GM18498 (cell line): ENCODE measurements at regions not wholly inside any gene's neighbourhood (a gene's known extent, or its start where the extent isn't known, plus 50 kb on each side); places are given as distances from the start of the nearest gene placed in this dataset.

ENCODE experiments used
- ATAC-seq: cut with Tn5 transposase; IDR thresholded peaks from one replicate; pipeline ENCODE4 v1.9.1; 2021; ENCODE audit warnings: mild to moderate bottlenecking, moderate library complexity; ENCODE audit not compliant: unreplicated experiment

DNA sequence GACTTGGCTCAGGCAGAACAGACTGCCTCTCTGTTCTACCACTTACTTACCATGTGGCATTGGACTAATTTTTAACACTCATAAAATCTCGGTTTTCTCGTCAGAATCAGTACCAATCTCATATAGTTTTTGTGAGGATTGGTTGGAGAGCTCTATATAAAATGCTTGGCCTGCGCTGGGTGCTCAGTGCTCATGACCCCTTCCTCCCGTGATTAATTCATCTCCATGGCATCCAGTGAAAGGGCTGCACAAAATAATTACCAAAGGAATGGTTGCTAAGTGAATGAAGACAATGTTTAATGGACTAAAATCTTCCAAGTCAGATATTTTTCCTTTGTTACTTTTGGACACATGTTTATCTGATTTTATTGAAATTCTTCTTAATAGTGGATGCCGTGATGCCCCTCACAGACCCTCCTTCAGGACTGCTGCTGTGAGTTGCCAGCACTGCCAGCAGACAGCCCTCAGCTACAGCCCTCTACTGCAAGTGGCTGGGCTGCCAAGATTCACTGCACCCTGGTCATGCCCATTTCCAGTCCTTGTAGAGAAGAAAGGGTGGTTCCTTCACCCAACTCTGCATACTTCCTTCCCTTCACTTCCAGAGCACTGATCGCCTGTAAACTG lies 436.5 kb downstream of the LMO4 start:
- ATAC-seq: no peak

DNA sequence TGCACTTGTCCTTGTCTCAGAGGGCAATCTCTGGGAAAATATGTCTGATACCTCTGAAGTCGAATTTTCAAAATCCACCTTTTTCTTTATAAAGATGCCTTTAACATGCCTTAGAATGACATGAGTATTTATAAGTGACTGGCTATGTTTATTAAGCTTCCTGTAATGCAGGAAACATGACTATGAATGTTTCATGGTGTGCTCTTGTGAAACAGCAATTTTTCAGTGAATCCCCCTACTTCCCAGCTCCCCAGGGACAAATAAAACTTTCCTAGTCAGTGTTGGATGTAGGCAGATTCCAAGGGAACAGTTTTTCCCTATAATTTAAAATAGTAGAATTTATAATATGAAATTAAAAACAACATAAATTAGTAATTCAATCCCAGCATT lies 437.0 kb downstream of the LMO4 start:
- no peak for ATAC-seq

DNA sequence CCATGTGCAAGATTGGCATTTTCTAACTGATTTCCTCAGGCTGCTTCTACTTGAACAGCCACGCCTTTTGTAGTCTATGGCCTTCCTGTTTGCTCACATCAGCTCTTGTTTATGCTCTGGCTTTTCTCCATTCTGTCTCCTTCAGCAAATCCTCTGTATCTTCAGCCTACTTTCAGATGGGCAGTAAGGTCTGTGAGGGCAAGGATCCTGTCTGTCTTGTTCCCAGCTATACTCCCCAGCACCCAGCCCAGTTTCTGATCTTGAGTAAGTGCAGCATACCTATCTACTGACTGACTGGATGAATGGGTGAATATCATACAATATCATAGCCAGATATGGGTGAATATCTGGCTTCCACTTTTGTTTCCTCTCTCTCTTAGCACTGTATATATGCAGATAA lies 438.1 kb downstream of the LMO4 start:
- ATAC-seq: no peak

DNA sequence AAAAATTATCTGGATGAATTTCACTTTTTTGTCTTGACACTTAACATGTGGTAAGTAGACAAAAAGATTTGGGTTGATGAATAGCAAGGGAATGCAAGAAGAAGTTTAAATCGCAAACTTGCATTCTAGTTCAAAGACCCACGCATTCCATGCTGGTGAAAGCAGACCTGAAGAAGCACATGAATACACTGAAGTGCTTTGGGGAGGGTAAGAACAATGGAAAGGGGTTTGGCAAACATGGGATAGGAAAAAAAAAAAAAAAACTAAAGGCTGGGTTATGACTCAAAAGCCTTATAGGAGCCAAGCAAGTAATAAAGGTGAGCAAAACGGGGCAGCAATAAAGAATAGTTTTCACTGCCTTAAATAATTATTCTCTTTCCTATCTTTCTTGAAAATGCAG lies 450.2 kb downstream of the LMO4 start:
- ATAC-seq: no peak

DNA sequence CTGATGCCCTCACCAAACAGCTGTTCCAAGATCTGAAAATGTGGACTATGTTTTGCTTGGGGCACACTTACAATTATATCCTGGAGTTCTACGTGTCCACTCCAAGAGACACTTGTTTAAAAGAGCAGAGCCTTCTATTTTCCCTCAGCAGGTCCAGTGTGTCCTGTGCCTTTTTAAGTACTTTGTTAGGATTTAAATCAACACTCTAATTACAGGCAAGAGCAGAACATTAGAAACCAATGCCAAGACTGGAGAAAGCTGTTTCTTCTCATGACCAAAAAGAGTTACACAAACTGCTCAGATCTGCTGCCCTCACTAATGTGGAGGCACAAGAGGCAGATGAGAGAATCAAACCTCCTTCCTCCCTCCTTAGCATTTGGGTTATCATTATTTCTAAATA lies 452.9 kb downstream of the LMO4 start:
- ATAC-seq: no peak

DNA sequence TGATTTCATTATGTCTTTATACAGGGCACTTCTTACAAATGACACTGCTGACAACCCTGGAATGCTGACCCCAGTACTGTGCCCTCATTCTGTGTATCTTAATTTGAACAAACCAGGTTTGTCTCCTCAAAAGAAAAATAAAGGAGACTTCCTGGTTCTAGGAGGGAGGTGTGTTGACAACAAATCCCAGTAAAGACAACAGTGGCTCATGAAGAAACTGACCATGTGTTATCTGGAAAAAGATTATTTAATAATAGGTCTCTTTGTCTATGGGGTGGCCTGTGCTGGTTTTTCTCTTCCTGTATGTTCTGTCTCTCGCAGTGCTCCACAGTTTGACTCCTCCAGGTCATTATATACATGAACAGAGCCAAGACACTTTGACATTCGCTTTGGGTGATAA lies 454.6 kb downstream of the LMO4 start:
- ATAC-seq: no peak

DNA sequence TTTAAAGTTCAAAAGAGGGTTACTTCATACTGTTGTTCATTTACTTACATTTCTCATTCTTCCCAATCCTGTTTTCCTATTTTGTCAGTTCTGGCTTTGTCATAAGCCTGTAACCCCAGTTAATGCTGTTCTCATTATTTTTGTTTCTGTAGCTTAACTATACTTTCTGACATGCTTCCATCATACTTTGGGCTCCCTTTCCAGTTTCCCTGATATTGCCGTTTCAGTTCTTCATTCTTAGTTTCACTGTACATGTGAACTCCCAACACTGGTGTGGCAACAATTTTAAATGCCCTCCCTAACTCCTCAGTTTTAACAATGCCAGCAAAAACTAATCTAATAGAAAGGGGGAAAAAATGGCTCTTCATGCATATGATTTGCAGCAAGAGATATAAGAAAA lies 456.7 kb downstream of the LMO4 start:
- ATAC-seq: no peak

DNA sequence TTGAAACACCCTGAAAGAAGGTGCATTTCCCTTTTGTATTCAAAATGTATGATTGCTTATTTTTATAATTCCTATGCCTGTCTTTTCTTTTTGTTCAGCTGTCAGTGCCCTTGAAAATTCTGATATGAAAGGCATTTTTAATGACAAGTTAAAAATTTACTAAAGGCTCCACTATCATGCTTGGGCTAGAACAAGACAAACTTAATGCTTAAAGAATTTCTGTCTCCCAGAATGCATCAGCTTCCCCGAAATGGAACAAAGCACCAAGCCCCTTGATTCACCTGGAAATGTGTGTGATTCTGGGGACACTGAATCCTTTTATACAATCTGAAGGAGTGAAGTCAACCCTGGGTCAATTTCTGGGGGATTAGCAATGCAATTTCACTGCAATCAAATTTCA lies 457.5 kb downstream of the LMO4 start:
- ATAC-seq: no peak

DNA sequence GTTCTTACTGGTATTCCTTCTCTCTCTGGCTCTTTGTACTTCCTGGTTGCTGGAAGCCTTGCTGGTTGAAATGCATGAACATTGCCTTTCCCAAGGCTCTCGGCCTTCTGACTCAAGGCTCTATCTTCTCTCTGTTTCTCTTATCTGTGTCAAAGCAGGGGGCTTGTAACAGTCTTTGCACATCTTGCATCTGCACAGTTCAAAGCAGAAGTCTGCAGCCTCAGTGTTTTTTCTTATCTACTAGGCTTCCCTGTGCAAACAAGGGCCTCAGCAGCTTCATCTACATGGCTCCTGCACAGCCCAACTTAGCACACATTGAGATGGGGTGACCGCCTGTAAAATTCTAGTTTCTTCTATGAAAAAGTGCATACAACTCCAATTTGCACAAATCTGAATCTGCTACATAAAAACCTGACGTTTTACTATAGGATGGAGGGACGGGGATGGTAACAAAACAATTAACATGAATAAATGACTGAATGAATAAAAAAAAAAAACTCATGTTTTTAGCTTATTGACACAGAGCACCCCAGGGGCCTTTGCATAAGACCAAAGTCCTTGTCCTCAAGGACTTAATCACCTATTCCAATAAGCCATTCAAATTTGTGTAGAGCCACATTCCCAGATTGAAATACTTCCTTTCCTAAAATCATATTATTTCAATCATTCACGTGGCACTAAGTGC lies 458.3 kb downstream of the LMO4 start:
- ATAC-seq: no peak

DNA sequence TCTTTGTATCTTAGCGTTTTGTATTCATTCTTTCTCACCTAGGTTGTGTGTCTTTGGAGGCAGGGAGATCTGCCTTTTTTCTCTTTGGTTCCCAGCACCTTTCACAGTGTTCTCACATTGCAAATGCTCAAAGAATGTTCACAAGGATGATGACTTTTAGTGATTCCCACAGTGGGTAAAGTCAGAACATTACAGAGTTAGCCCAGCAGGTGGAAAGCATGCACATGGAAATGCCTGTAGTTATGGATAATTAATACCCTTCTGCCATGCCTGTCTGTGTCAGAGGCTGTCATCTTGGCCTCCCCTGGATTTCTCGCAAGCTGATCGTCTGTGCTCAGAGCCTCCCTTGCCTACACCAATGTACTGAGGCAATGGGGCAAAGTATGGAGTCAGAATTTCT lies 458.9 kb downstream of the LMO4 start:
- ATAC-seq: no peak

DNA sequence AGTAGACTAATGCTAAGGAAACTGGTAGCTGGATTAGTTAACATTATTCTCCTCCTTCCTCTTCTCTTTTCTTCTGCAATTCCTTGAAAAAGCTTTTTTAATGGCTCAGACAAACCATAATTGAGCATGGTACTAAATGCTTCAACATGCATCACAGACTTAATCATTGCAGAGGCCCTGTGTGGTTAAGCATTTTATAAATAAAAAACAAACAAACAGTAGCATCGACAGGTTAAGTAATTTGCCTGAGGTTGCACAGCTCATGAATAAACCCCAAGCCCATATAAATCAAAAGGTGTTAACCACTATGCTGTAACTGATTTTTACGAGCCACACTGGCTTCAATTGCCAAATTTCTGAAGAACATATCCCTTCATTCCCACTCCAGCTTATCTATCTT lies 462.1 kb downstream of the LMO4 start:
- no peak for ATAC-seq

DNA sequence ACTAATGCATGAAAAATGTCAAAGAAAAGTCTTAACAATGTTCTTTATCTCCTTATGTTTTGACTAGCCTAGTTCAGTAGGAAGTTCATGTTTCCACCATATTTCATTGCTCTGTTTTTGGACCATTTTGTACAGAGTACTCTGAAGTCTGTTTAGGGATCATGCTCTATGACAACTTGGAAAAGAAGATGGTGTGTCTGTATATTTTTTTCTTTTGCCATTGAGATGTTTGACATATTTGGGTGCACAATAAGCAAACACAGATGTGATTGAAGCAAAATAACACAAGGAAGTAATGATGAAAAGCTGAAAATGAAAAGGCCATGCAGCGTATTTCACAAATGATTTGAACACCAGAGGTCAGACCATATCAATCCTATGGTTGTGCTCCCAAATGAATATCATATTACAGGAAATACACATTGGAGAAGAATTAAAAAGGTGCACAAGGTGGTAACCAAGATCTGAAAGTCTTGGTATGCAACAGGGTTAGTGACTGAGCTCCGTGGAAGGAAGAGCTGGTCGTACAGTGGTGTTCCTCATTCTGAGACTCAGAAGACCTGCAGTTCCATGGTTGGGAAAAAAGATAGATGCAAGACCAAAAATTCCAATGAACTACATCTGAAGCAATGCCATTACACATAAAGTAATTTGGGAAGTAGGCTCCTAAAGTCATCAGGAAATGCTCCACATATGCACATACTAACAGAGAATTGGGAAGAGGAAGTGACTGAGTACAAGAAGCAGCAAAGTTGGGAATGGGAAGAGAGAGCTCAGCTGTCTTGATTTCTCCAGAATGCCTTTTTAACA lies 463.5 kb downstream of the LMO4 start:
- no peak for ATAC-seq

DNA sequence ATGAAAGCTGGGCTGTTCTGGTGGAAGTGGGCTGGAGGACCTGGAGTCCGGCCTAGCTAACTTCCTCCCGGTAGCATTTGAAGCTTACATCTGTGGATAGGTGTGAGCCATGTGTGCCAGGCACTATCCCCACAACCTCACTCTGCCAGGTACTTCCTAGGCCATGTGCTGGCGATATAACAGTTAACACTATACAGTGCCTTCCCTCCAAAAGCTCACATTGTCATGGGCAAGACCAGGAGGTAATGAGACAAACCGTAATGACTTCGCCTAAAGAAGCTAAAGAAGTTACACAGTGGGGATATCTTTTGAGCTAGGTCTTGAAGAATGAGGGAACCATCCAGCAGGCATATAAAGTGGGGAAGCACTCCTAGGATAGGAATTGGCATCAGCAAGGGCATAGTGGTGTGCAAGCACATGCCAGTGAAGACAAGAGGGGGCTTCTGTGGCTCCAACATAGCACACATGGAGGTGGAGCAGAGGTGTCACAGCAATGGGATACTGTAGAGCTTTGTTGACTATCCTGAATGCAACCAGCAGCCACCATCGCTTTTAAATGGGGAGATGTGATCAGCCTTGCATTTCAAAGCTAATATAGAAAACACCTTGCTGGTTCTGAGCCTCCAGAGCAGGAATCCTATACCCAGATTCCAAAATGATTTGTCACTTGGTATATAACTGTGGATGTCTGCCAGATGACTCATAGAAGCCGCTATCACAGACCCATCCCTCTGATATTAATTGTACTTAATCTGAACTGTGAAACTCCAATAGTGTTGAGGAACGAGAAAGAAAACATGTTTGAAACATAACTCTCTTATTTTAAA lies 466.3 kb downstream of the LMO4 start:
- no peak for ATAC-seq

DNA sequence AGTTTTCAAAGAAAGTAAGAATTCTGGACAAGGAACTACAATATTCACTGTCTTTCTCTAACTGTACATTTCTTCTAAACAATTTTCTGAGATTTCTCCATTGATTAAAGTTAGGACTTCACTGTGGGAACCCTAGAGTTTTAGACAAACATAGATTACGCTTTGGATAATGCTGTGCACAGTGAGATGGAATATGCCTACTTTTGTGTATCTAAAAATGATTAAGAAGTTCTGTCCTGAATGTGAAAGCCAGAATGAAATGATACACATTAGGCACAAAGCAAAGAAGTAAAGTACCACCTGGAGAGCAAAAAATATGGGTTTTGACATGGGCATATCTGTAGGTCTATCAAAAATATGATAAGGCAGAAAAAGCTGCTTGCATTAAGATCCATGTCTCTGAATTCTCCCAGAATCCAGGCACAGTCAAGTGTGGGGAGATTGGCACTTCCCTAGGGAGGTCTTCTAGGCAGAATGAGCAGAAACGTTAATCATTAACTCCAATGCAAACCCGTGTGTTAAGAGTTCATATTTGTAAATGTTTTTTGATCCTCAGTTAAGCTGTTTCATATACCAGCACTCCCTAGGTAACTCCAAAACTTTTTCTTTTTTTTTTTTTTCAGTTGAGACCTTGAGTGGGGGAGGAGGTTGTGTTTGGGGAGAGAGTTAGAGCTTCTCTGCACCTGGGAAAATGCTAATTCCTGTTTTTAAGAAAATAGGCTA lies 467.1 kb downstream of the LMO4 start:
- no peak for ATAC-seq

DNA sequence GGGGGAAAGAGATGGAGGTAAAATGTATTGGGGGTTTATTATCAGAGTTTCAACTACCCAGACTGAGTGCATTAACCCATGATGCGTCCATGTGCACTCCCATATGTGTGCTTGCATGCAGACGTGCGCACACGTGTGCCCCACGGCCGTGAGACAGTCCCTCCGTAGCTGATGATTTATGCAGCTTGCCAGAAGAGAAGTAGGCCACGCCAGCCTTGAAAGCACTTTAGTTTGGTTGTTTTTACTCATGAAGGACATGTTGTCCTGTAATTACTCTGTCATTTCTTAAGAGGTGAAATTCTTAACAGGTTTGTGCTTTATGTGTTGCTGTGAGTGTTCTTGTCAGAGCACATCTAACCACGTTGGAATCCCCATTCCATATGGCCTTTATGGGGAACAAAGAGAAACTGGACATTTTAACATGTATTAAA lies 467.8 kb downstream of the LMO4 start:
- ATAC-seq: no peak

DNA sequence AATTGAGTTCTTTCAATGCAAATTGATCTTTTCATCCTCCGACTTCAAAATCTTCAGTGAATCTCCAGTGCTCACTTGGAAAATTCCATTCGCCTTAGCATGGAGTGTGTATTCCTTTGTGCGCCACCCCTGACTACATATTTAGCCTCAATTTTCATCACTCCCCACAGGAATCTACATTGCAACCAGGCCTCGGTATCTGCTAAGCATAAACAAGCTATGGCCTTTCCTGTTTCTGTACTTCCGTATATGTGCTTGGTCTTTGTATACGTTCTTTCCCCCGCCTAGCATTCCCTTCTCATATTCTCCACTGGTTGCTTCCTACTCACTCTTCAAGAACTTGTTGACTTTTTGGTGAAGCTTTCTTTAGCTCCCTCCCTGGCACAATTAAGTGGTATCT lies 470.8 kb downstream of the LMO4 start:
- no peak for ATAC-seq

DNA sequence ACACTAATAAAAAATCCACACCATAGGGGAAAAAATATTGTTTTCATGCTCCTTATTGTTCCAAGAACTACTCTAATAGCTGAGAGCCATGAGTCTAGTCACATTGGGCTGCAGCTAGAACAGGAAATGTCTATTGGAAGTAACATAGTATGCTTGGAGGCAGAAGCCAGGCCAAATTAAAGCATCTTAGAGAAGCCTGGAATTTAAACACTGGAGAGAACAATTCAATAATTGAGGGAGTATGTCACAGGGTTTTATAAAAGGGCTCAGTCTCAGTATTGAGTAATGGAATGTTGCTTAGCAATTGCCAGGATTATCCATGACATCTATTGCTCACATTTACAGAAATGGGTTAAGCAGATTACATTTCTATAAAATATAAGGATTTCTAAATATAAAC lies 471.3 kb downstream of the LMO4 start:
- ATAC-seq: no peak

DNA sequence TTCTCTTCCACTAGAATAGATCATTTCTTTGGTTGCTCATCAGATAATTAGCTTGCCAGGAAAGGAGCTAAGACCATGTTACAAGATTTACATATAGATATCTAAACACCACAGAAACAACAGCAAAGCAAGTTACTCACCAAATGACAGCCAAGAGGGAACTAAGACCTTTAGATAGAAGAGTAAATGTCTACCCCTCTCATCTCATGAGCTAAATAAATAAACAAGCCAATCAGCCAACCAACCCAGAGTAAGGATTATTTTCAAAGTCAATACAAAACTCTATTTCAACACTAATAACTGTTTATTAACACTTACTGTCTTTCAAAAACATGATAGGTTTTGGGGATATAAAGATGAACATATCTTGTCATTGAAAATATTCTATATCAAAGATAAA lies 474.7 kb downstream of the LMO4 start:
- ATAC-seq: no peak

DNA sequence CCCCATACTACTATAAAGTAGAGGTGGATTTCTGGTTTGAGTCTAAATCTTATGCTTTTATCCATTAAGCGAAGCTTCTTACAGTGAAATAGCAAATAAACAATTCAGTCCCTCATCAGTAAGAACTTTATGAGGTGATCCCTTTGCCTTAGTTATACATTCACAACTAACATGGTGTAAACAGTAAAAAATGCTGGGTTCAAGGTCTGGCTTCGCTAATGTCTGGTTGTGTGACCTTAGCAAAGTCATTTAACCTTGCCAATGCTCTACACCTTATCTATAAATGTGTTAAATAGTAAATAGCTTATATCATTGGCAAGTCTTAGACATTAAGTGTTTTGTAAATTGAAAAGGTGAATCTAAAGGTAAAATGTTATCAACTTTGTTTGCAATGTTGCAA lies 475.4 kb downstream of the LMO4 start:
- no peak for ATAC-seq

DNA sequence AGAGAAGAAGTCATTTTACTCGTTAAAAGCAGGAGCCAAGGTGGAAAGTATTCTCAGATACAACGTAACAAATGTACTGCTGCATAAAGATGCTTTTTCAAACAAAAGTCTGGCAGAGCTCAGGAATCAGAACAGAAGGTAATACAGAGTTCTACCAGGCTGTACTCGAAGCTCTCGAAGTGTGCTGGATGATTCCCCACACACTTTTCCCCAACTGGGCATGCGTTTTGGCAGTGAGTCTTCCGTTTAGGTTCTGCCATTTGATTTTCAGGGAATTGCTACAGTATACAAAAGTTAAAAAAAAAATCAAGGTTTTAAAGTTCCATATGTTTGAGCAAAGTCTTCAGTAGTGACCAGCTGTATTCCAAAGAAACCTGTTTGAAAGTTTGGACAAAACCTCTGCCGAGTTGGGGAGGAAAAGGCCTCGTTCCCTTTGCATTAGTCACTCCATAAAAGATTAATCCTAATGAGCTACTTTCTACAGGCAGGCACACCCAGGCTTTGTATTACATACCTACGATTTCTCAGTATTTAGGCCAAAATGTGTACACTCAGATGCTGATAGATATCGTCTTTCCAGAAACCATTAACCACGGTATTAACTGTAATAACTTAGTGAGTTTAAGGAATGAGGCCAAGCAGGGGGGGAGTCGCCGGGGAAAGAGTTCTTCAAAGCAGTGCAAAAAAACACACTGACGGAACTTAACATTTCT lies 477.1 kb downstream of the LMO4 start:
- no peak for ATAC-seq
